K562 (cell line): ENCODE measurements at regions not wholly inside any gene's neighbourhood (a gene's known extent, or its start where the extent isn't known, plus 50 kb on each side); places are given as distances from the start of the nearest gene placed in this dataset.
"Not testable (repeated sequence)": the region's sequence is repeated elsewhere in the genome, so short reads cannot be mapped to it uniquely, and the experiment has no call there.

Experiments
- ATAC-seq: fragments of 200-7000 bp; cut with Tn5 transposase; 3 replicates; pipeline ENCODE4 v1.9.1; 2020; ENCODE audit warnings: moderate library complexity
- BruUV-seq: library from RNA; stranded (reverse); fragments of 400-500 nt; replicated peaks from 2 replicates; lab custom pipeline; 2021; lab: Mats Ljungman, UMichigan
- CTCF ChIA-PET: fragments of 300-600 bp; formaldehyde crosslinking; extraction: SDS; loops from one replicate; lab custom pipeline; 2021; ENCODE audit warnings: low intra/inter-chr PET ratio; lab: Yijun Ruan, JAX
- POLR2A ChIA-PET: fragments of 300-600, 350-650 bp; sonication (Branson Sonifier 250); formaldehyde crosslinking; extraction: SDS; loops from one replicate; lab custom pipeline; 2021; ENCODE audit warnings: antibody characterized with exemption, inconsistent platforms; lab: Yijun Ruan, JAX
- DNase-seq, 4 experiments: peaks; one replicate each; pipeline versions ENCODE4 v3.0.0 to v3.0.0-alpha.2; 2011 to 2018; ENCODE audit warnings: low spot score in 3 of 4, mixed read lengths in 3 of 4; ENCODE audit errors: extremely low read depth in 1 of 4
- FAIRE-seq: peaks from 2 replicates; lab custom pipeline; 2011; peaks lifted over from hg19 to GRCh38; lab: Jason Lieb, UNC
- H2AFZ ChIP-seq: 2 replicates; pipeline ENCODE4 v1.6.0; 2011; ENCODE audit warnings: low read depth, low read length, control low read depth, inconsistent platforms
- H3K27ac ChIP-seq: fragments of 200-600 bp; 3 replicates; pipeline ENCODE4 v1.8.0; 2011; ENCODE audit warnings: low read depth, mild to moderate bottlenecking, control low read depth, inconsistent platforms, low read length, moderate library complexity, mixed read lengths; ENCODE audit errors: extremely low read depth
- H3K27me3 ChIP-seq, 2 experiments: fragments of 300-600 bp in 1 of 2; 2 replicates in 1 of 2; 3 replicates in 1 of 2; pipeline versions ENCODE4 v1.6.0 to v1.8.0; 2011; ENCODE audit warnings: inconsistent platforms in 2 of 2, low read length in 2 of 2, mild to moderate bottlenecking in 1 of 2, mixed read lengths in 1 of 2, moderate library complexity in 1 of 2; ENCODE audit not compliant: control insufficient read depth in 2 of 2, insufficient read depth in 2 of 2
- H3K36me3 ChIP-seq: fragments of 300-600 bp; 3 replicates; pipeline ENCODE4 v1.8.0; 2011; ENCODE audit warnings: mild to moderate bottlenecking, low read length, inconsistent platforms; ENCODE audit not compliant: control insufficient read depth, insufficient read depth
- H3K4me1 ChIP-seq, 2 experiments: fragments of 200-600 bp in 1 of 2; replicated peaks in 1 of 2; 2 replicates in 1 of 2; 3 replicates in 1 of 2; pipeline versions ENCODE4 v1.5.1 to v1.8.0; 2011; ENCODE audit warnings: inconsistent platforms in 2 of 2, low read length in 2 of 2, mild to moderate bottlenecking in 1 of 2, mixed read lengths in 1 of 2, moderate library complexity in 1 of 2; ENCODE audit not compliant: control insufficient read depth in 2 of 2, insufficient read depth in 2 of 2
- H3K4me2 ChIP-seq: 2 replicates; pipeline ENCODE4 v1.6.1; 2011; ENCODE audit warnings: low read length, control low read depth, inconsistent platforms, mixed read lengths; ENCODE audit not compliant: insufficient read depth
- H3K4me3 ChIP-seq: fragments of 200-600 bp; sonication (generic), shearing (Covaris generic); 2 replicates; pipeline ENCODE4 v1.5.1; 2016; ENCODE audit warnings: control low read depth, inconsistent platforms
- H3K79me2 ChIP-seq: fragments of 200-600 bp; 3 replicates; pipeline ENCODE4 v1.8.0; 2011; ENCODE audit warnings: low read length, inconsistent platforms; ENCODE audit not compliant: control insufficient read depth, insufficient read depth
- H3K9ac ChIP-seq, 2 experiments: 2 replicates each; pipeline versions ENCODE4 v1.6.0 to v1.6.1; 2011; ENCODE audit warnings: low read depth in 2 of 2, low read length in 2 of 2, control low read depth in 1 of 2, inconsistent platforms in 1 of 2, mild to moderate bottlenecking in 1 of 2, mixed read lengths in 1 of 2; ENCODE audit not compliant: insufficient read depth in 1 of 2
- H3K9me1 ChIP-seq: one replicate; pipeline ENCODE4 v1.6.0; 2011; ENCODE audit warnings: inconsistent platforms, mild to moderate bottlenecking, low read length, moderate library complexity; ENCODE audit not compliant: control insufficient read depth, insufficient read depth
- H3K9me3 ChIP-seq: replicated peaks from 2 replicates; pipeline ENCODE4 v1.5.1; 2011; ENCODE audit warnings: low read depth, low read length, inconsistent platforms; ENCODE audit not compliant: control insufficient read depth, insufficient read depth
- H4K20me1 ChIP-seq: replicated peaks from 2 replicates; pipeline ENCODE4 v1.6.1; 2011; ENCODE audit warnings: low read length, inconsistent platforms, mixed read lengths; ENCODE audit not compliant: control insufficient read depth, insufficient read depth
- XRCC5 ChIP-seq: fragments of 200-400 bp; formaldehyde crosslinking; IDR thresholded peaks from 2 replicates; pipeline ENCODE4 v1.6.1; 2017; ENCODE audit warnings: low read depth, mild to moderate bottlenecking, low read length
- WGBS: fragments of 100-300 bp; shearing (Covaris generic); methylation state at CpG from one replicate; pipeline ENCODE4 v1.1.6; 2016; ENCODE audit warnings: low coverage, mixed read lengths; ENCODE audit not compliant: insufficient coverage; ENCODE audit errors: missing lambda C conversion rate; 5-methylcytosine and 5-hydroxymethylcytosine counted together
- in situ Hi-C: fragments of 300-500 bp; cut with MboI; formaldehyde crosslinking; loops from 4 replicates; pipeline ENCODE4 v1.15.0; 2018; ENCODE audit warnings: inconsistent platforms, mixed read lengths
- intact Hi-C: fragments of 100-400 bp; cut with micrococcal nuclease; formaldehyde crosslinking; loops from 2 replicates; pipeline ENCODE4 v1.14.2; 2022
- TF ChIP-seq, protein P1 (sequence below), 2 experiments: fragments of 450-650 bp in 1 of 2; IDR thresholded peaks; 2 replicates each; pipeline ENCODE4 v1.6.1; 2011 to 2017; ENCODE audit warnings: low read depth in 2 of 2, antibody characterized with exemption in 1 of 2, borderline replicate concordance in 1 of 2, low read length in 1 of 2, mild to moderate bottlenecking in 1 of 2, mixed read lengths in 1 of 2; ENCODE audit not compliant: control insufficient read depth in 1 of 2
- TF ChIP-seq, protein P2 (sequence below): fragments of 450-650 bp; formaldehyde crosslinking; IDR thresholded peaks from 2 replicates; pipeline ENCODE4 v1.4.0; 2022; ENCODE audit warnings: missing genetic modification characterization

DNA sequence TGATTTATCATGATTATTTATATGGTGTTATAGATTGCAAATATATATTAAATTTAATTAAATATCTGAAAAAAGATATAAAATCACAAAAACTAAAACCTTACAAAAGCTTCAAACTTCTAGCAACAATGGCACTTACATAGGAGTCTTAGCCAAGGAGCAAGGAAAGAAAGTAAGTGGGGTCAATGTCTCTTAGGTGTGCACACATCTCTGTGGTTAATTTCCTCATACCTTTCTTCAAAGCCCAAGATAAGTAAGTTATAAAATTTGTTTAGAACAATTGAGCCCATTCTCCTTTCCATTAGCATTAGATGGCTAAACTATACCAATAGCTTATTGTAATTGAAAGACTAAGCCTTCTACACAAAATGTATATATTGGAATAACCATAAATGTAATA lies 161.6 kb upstream of the PDE4D start (continued):
- TF ChIP-seq, protein P1, sequence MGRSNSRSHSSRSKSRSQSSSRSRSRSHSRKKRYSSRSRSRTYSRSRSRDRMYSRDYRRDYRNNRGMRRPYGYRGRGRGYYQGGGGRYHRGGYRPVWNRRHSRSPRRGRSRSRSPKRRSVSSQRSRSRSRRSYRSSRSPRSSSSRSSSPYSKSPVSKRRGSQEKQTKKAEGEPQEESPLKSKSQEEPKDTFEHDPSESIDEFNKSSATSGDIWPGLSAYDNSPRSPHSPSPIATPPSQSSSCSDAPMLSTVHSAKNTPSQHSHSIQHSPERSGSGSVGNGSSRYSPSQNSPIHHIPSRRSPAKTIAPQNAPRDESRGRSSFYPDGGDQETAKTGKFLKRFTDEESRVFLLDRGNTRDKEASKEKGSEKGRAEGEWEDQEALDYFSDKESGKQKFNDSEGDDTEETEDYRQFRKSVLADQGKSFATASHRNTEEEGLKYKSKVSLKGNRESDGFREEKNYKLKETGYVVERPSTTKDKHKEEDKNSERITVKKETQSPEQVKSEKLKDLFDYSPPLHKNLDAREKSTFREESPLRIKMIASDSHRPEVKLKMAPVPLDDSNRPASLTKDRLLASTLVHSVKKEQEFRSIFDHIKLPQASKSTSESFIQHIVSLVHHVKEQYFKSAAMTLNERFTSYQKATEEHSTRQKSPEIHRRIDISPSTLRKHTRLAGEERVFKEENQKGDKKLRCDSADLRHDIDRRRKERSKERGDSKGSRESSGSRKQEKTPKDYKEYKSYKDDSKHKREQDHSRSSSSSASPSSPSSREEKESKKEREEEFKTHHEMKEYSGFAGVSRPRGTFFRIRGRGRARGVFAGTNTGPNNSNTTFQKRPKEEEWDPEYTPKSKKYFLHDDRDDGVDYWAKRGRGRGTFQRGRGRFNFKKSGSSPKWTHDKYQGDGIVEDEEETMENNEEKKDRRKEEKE (IDR thresholded peaks at IDR 0.05; ENCODE audit: borderline replicate concordance in 1 of 2, control insufficient read depth in 1 of 2, low read depth in 2 of 2, low read length in 1 of 2), result no peak
- no peak for TF ChIP-seq XRCC5
- TF ChIP-seq, protein P2, sequence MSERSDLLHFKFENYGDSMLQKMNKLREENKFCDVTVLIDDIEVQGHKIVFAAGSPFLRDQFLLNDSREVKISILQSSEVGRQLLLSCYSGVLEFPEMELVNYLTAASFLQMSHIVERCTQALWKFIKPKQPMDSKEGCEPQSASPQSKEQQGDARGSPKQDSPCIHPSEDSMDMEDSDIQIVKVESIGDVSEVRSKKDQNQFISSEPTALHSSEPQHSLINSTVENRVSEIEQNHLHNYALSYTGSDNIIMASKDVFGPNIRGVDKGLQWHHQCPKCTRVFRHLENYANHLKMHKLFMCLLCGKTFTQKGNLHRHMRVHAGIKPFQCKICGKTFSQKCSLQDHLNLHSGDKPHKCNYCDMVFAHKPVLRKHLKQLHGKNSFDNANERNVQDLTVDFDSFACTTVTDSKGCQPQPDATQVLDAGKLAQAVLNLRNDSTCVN, result no peak

DNA sequence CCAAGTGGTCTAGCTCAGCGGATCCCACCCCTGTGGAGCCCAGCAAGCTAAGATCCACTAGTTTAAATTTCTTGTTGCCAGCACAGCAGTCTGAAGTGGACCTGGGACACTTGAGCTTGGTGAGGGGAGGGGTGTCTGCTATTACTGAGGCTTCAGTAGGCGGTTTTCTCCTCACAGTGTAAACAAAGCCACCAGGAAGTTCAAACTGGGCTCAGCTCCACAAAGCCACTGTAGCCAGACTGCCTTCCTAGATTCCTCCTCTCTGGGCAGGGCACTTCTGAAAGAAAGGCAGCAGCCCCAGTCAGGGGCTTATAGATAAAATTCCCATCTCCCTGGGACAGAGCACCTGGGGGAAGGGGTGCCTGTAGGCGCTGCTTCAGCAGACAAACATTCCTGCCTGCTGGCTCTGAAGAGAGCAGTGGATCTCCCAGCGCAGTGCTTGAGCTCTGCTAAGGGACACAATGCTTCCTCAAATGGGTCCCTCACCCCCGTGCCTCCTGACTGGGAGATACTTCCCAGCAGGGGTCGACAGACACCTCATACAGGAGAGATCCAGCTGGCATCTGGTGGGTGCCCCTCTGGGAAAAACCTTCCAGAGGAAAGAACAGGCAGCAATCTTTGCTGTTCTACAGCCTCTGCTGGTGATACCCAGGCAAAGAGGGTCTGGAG lies 148.6 kb upstream of the PDE4D start:
- H3K4me1 ChIP-seq, ATAC-seq, CTCF ChIA-PET, H3K36me3 ChIP-seq, intact Hi-C loops, H3K27me3 ChIP-seq, BruUV-seq, DNase-seq, H3K27ac ChIP-seq, H3K9me3 ChIP-seq, FAIRE-seq, H3K9me1 ChIP-seq, H2AFZ ChIP-seq, in situ Hi-C loops, H3K4me3 ChIP-seq, H3K79me2 ChIP-seq, H3K9ac ChIP-seq, H3K4me2 ChIP-seq, POLR2A ChIA-PET, H4K20me1 ChIP-seq: not testable (repeated sequence)
- 0% methylated on average over 6 of the region's 6 CpGs for WGBS

DNA sequence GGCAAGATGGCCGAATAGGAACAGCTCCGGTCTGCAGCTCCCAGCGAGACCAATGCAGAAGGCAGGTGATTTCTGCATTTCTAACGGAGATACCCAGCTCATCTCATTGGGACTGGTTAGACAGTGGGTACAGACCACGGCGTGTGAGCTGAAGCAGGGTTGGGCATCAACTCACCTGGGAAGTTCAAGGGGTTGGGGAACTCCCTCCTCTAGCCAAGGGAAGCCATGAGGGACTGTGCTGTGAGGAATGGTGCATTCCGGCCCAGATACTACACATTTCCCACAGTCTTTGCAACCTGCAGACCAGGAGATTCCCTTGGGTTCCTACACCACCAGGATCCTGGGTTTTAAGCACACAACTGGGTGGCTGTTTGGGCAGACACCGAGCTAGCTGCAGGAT lies 148.0 kb upstream of the PDE4D start:
- H3K4me3 ChIP-seq, H3K4me1 ChIP-seq, H2AFZ ChIP-seq, H3K9me3 ChIP-seq, ATAC-seq, H3K79me2 ChIP-seq, in situ Hi-C loops, H3K36me3 ChIP-seq, DNase-seq, H3K9ac ChIP-seq, POLR2A ChIA-PET, BruUV-seq, H3K4me2 ChIP-seq, H4K20me1 ChIP-seq, H3K27ac ChIP-seq, H3K9me1 ChIP-seq, intact Hi-C loops, CTCF ChIA-PET, H3K27me3 ChIP-seq, FAIRE-seq: not testable (repeated sequence)
- WGBS, result 2% methylated on average over 7 of the region's 8 CpGs
